Kidney (tissue), 13 donors: ENCODE measurements at regions not wholly inside any gene's neighbourhood (a gene's known extent, or its start where the extent isn't known, plus 50 kb on each side); places are given as distances from the start of the nearest gene placed in this dataset.

Source experiments
- DNase-seq, 5 donors: peaks; one replicate each; pipeline ENCODE4 v3.0.0-alpha.2; 2013 to 2020
- FAIRE-seq: peaks from 2 replicates; lab custom pipeline; 2012; peaks lifted over from hg19 to GRCh38; lab: Jason Lieb, UNC
- H3K27ac ChIP-seq, 2 donors: one replicate each; pipeline ENCODE4 v1.7.0; 2013; ENCODE audit warnings: low read depth in 2 of 2, low read length in 2 of 2, inconsistent platforms in 1 of 2
- H3K27me3 ChIP-seq: one replicate; pipeline ENCODE4 v1.7.1; 2013; ENCODE audit warnings: low read length, inconsistent platforms; ENCODE audit not compliant: control insufficient read depth, insufficient read depth
- H3K36me3 ChIP-seq, 3 donors: one replicate each; pipeline versions ENCODE4 v1.7.0 to v1.7.1; 2013; ENCODE audit warnings: low read length in 3 of 3, control low read depth in 1 of 3, inconsistent platforms in 1 of 3; ENCODE audit not compliant: insufficient read depth in 3 of 3, control insufficient read depth in 2 of 3
- H3K4me1 ChIP-seq, 3 donors: one replicate each; pipeline versions ENCODE4 v1.7.0 to v1.7.1; 2013; ENCODE audit warnings: low read length in 3 of 3, inconsistent platforms in 1 of 3, low read depth in 1 of 3; ENCODE audit not compliant: control insufficient read depth in 2 of 3, insufficient read depth in 2 of 3
- H3K4me3 ChIP-seq, 3 donors: one replicate each; pipeline versions ENCODE4 v1.7.0 to v1.8.1; 2013; ENCODE audit warnings: low read length in 3 of 3, control low read depth in 1 of 3, inconsistent platforms in 1 of 3
- H3K9ac ChIP-seq, 3 donors: one replicate each; pipeline versions ENCODE4 v1.7.0 to v1.7.1; 2013; ENCODE audit warnings: low read length in 3 of 3, control low read depth in 1 of 3, inconsistent platforms in 1 of 3
- H3K9me3 ChIP-seq, 3 donors: one replicate each; pipeline versions ENCODE4 v1.7.0 to v1.7.1; 2013; ENCODE audit warnings: low read length in 3 of 3, control low read depth in 1 of 3, inconsistent platforms in 1 of 3; ENCODE audit not compliant: control insufficient read depth in 2 of 3, insufficient read depth in 1 of 3
- CTCF ChIP-seq: IDR thresholded peaks from 3 replicates; pipeline ENCODE4 v1.5.1; 2012; ENCODE audit warnings: mild to moderate bottlenecking, moderate library complexity, borderline replicate concordance; ENCODE audit not compliant: insufficient read depth; ENCODE audit errors: extremely low read depth
- intact Hi-C: fragments of 100-400 bp; cut with DNase I; formaldehyde crosslinking; loops from one replicate; pipeline ENCODE4 v1.11.1; 2022
- donor health status: control.
- donor health status: control.
- donor health status: control.
- donor health status: control.
- donor health status: control.
- donor health status: DM: yes; HTN: yes; CAD: no.
- donor health status: Normal renal cell carcinoma (clear cell type).

- intact Hi-C loops = no loop called here
- Histone ChIP-seq H3K9ac (no peak overlapping the region), H3K9me3 (no peaks in the 10 kb centered on the region), H3K27ac (no peak overlapping the region), H3K27me3 (no peaks in the 10 kb centered on the region), H3K4me3 (no peak overlapping the region), H3K36me3 (no peaks in the 10 kb centered on the region), H3K4me1 (no peaks in the 10 kb centered on the region)
- FAIRE-seq (no peak), DNase-seq (no peak)
- TF ChIP-seq CTCF = no peak
Observed at GRCh38 chr4:108313546-108314339, 145.0 kb upstream of the LEF1 start.

DNA sequence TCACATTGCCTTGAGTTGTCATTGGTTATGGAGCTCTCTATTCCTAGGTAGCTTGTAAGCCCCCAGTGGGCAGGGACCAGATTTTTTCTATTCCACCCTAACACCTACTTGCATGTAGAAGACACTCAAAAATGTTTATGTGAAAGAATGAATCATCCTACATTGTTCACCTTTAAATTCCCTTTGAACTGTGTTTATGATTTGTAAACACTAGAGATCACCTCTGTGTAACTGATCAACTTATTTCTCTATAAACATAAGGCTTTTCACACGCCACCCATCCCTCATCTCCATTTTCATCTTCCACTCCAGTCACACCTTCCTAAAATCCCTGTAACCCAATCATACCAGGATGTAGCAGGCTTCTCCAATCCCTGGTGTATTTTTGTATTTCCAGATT, 142.6 kb upstream of the LEF1 start:
- intact Hi-C loops = no loop called here
- no peak overlapping the region for H3K27ac ChIP-seq
- H3K9me3 ChIP-seq = no peaks in the 10 kb centered on the region
- FAIRE-seq = no peak
- no peak overlapping the region for H3K9ac ChIP-seq
- no peak for TF ChIP-seq CTCF
- H3K27me3 ChIP-seq = no peaks in the 10 kb centered on the region
- no peaks in the 10 kb centered on the region for H3K36me3 ChIP-seq
- H3K4me3 ChIP-seq = no peak overlapping the region
- H3K4me1 ChIP-seq = no peaks in the 10 kb centered on the region
- no peak for DNase-seq

- Histone ChIP-seq H3K9ac (no peak overlapping the region), H3K9me3 (no peaks in the 10 kb centered on the region), H3K27ac (no peak overlapping the region), H3K4me3 (no peak overlapping the region), H3K27me3 (no peaks in the 10 kb centered on the region), H3K4me1 (no peaks in the 10 kb centered on the region), H3K36me3 (no peaks in the 10 kb centered on the region)
- no peak for TF ChIP-seq CTCF
- FAIRE-seq (no peak), DNase-seq (no peak)
- intact Hi-C loops = no loop called here
Observed at GRCh38 chr4:108303488-108304177, 134.9 kb upstream of the LEF1 start.
